SK-N-SH (cell line): ENCODE measurements at regions not wholly inside any gene's neighbourhood (a gene's known extent, or its start where the extent isn't known, plus 50 kb on each side); places are given as distances from the start of the nearest gene placed in this dataset.

Source experiments
- CTCF ChIP-seq: fragments of 200-600 bp; sonication (generic); IDR thresholded peaks from 2 replicates; pipeline ENCODE4 v1.6.1; 2017; ENCODE audit warnings: antibody characterized with exemption, mild to moderate bottlenecking, moderate library complexity
- EP300 ChIP-seq, 2 experiments: IDR thresholded peaks; 2 replicates each; pipeline versions ENCODE4 v1.4.0 to v1.6.1; 2012; ENCODE audit warnings: borderline replicate concordance in 1 of 2, low read depth in 1 of 2, low read length in 1 of 2
- EZH2phosphoT487 ChIP-seq: fragments of 200-600 bp; sonication (generic); IDR thresholded peaks from 2 replicates; pipeline ENCODE4 v1.6.1; 2017; ENCODE audit warnings: low read depth, mixed run types, mild to moderate bottlenecking, antibody characterized with exemption, moderate library complexity, borderline replicate concordance
- JUND ChIP-seq: IDR thresholded peaks from 2 replicates; pipeline ENCODE4 v1.4.0; 2012
- MXI1 ChIP-seq: IDR thresholded peaks from 2 replicates; pipeline ENCODE4 v1.6.1; 2012; ENCODE audit warnings: mild to moderate bottlenecking, low read depth, low read length, improper control_type of control experiment
- NFIC ChIP-seq: IDR thresholded peaks from 2 replicates; pipeline ENCODE4 v1.4.0; 2012; ENCODE audit warnings: borderline replicate concordance
- POLR2AphosphoS5 ChIP-seq: IDR thresholded peaks from 2 replicates; pipeline ENCODE4 v1.6.1; 2012; ENCODE audit warnings: low read depth, low read length
- RFX5 ChIP-seq: IDR thresholded peaks from 2 replicates; pipeline ENCODE4 v1.6.1; 2012; ENCODE audit warnings: mild to moderate bottlenecking, improper control_type of control experiment, low read length
- USF2 ChIP-seq: fragments of 150-350 bp; IDR thresholded peaks from 2 replicates; pipeline ENCODE4 v1.6.1; 2017; ENCODE audit warnings: antibody characterized with exemption, low read length, low read depth, borderline replicate concordance
- TF ChIP-seq, protein P1 (sequence below): IDR thresholded peaks from 2 replicates; pipeline ENCODE4 v1.4.0; 2012; ENCODE audit warnings: low read depth, borderline replicate concordance
- TF ChIP-seq, protein P2 (sequence below): IDR thresholded peaks from 2 replicates; pipeline ENCODE4 v1.6.1; 2012; ENCODE audit warnings: mild to moderate bottlenecking, low read depth, low read length, moderate library complexity

GRCh38 chr13:85512421-85512820 is 286.8 kb downstream of the SLITRK6 start:
- TF ChIP-seq CTCF (no peak), POLR2AphosphoS5 (no peak), EZH2phosphoT487 (no peak), NFIC (no peak), JUND (no peak), EP300 (IDR thresholded peaks at IDR 0.05; ENCODE audit: borderline replicate concordance in 1 of 2, low read depth in 1 of 2, low read length in 1 of 2) (no peak), RFX5 (no peak), MXI1 (no peak), USF2 (no peak)
- TF ChIP-seq, protein P1, sequence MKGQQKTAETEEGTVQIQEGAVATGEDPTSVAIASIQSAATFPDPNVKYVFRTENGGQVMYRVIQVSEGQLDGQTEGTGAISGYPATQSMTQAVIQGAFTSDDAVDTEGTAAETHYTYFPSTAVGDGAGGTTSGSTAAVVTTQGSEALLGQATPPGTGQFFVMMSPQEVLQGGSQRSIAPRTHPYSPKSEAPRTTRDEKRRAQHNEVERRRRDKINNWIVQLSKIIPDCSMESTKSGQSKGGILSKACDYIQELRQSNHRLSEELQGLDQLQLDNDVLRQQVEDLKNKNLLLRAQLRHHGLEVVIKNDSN, result no peak
- TF ChIP-seq, protein P2, sequence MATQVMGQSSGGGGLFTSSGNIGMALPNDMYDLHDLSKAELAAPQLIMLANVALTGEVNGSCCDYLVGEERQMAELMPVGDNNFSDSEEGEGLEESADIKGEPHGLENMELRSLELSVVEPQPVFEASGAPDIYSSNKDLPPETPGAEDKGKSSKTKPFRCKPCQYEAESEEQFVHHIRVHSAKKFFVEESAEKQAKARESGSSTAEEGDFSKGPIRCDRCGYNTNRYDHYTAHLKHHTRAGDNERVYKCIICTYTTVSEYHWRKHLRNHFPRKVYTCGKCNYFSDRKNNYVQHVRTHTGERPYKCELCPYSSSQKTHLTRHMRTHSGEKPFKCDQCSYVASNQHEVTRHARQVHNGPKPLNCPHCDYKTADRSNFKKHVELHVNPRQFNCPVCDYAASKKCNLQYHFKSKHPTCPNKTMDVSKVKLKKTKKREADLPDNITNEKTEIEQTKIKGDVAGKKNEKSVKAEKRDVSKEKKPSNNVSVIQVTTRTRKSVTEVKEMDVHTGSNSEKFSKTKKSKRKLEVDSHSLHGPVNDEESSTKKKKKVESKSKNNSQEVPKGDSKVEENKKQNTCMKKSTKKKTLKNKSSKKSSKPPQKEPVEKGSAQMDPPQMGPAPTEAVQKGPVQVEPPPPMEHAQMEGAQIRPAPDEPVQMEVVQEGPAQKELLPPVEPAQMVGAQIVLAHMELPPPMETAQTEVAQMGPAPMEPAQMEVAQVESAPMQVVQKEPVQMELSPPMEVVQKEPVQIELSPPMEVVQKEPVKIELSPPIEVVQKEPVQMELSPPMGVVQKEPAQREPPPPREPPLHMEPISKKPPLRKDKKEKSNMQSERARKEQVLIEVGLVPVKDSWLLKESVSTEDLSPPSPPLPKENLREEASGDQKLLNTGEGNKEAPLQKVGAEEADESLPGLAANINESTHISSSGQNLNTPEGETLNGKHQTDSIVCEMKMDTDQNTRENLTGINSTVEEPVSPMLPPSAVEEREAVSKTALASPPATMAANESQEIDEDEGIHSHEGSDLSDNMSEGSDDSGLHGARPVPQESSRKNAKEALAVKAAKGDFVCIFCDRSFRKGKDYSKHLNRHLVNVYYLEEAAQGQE, result no peak
